GM10266 (cell line): ENCODE measurements at regions not wholly inside any gene's neighbourhood (a gene's known extent, or its start where the extent isn't known, plus 50 kb on each side); places are given as distances from the start of the nearest gene placed in this dataset.
"Not testable (repeated sequence)": the region's sequence is repeated elsewhere in the genome, so short reads cannot be mapped to it uniquely, and the experiment has no call there.

Experiments used
- DNase-seq: peaks from one replicate; pipeline ENCODE4 v3.0.0; 2012; ENCODE audit errors: extremely low spot score
- CTCF ChIP-seq: IDR thresholded peaks from 2 replicates; pipeline ENCODE4 v1.5.1; 2012; ENCODE audit warnings: mild to moderate bottlenecking, low read depth; ENCODE audit not compliant: control insufficient read depth, insufficient read depth; ENCODE audit errors: missing control alignments

GRCh38 chr19:28575816-28576215 lies 637.1 kb downstream of the UQCRFS1 start:
- DNase-seq, result no peak
- no peak for TF ChIP-seq CTCF

DNA sequence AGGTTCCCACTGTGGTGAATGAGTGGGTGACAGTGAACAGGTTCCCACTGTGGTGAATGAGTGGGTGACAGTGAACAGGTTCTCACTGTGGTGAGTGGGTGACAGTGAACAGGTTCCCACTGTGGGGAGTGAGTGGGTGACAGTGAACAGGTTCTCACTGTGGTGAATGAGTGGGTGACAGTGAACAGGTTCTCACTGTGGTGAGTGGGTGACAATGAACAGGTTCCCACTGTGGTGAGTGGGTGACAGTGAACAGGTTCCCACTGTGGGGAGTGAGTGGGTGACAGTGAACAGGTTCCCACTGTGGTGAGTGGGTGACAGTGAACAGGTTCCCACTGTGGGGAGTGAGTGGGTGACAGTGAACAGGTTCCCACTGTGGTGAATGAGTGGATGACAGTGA lies 637.6 kb downstream of the UQCRFS1 start:
- DNase-seq, result not testable (repeated sequence)

DNA sequence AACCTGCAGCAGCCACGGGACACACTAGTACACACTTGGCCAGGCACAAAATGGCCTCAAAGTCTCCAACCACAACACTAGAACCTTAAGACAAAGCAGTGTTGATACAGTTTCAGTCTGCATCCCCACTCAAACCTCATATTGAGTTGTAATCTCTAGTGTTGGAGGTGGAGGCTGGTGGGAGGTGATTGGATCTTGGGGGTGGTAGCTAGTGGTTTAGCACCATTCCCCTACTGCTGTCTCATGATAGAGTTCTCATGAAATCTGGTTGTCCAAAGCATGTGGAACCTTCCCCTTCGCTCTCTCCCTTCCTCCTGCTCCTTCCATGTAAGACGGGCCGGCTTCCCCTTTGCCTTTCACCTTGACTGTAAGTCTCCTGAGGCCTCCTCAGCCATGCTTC lies 638.7 kb downstream of the UQCRFS1 start:
- TF ChIP-seq CTCF, result no peak
- DNase-seq, result no peak

- DNase-seq, result no peak
- no peak for TF ChIP-seq CTCF
Observed at GRCh38 chr19:28569132-28570131, 643.5 kb downstream of the UQCRFS1 start.

GRCh38 chr19:28567834-28568233 lies 645.1 kb downstream of the UQCRFS1 start:
- no peak for TF ChIP-seq CTCF
- no peak for DNase-seq

GRCh38 chr19:28563964-28564921 lies 648.7 kb downstream of the UQCRFS1 start:
- no peak for TF ChIP-seq CTCF

GRCh38 chr19:28560786-28561185 lies 652.2 kb downstream of the UQCRFS1 start:
- DNase-seq, result no peak
- no peak for TF ChIP-seq CTCF

More at GRCh38 chr19:28563964-28564921, 648.7 kb downstream of the UQCRFS1 start:
- DNase-seq, result no peak
